ENCODE measurements at regions not wholly inside any gene's neighbourhood (a gene's known extent, or its start where the extent isn't known, plus 50 kb on each side); places are given as distances from the start of the nearest gene placed in this dataset.

DNA sequence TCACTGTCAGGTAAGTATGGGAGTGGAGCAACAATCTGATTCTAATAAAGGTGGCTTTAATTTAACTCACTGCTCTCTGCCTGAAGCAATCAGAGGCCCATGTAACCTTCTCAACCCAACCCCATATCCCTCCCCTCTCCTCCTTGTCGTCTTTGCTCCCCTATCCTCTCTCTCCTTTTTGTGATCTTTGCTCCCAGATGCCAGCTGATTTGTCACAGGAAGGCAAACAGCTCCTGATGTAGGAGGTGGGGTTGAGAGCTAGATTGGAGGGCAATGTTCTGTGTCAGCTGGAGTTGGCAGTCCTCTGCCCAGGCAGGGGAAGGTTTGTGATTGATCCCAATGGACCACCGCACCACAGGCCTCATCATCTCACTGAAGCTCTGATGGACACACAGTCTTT lies 101.4 kb upstream of the PIK3CG start:
- TF ChIP-seq, protein P1, sequence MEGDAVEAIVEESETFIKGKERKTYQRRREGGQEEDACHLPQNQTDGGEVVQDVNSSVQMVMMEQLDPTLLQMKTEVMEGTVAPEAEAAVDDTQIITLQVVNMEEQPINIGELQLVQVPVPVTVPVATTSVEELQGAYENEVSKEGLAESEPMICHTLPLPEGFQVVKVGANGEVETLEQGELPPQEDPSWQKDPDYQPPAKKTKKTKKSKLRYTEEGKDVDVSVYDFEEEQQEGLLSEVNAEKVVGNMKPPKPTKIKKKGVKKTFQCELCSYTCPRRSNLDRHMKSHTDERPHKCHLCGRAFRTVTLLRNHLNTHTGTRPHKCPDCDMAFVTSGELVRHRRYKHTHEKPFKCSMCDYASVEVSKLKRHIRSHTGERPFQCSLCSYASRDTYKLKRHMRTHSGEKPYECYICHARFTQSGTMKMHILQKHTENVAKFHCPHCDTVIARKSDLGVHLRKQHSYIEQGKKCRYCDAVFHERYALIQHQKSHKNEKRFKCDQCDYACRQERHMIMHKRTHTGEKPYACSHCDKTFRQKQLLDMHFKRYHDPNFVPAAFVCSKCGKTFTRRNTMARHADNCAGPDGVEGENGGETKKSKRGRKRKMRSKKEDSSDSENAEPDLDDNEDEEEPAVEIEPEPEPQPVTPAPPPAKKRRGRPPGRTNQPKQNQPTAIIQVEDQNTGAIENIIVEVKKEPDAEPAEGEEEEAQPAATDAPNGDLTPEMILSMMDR (IDR thresholded peaks at IDR 0.05; ENCODE audit: low read length, missing control alignments), result no peak
- no peak overlapping the region for H3K4me3 ChIP-seq (replicated peaks; ENCODE audit: low read depth, low read length)
- DNase-seq (ENCODE audit: low read depth), result no peak

DNA sequence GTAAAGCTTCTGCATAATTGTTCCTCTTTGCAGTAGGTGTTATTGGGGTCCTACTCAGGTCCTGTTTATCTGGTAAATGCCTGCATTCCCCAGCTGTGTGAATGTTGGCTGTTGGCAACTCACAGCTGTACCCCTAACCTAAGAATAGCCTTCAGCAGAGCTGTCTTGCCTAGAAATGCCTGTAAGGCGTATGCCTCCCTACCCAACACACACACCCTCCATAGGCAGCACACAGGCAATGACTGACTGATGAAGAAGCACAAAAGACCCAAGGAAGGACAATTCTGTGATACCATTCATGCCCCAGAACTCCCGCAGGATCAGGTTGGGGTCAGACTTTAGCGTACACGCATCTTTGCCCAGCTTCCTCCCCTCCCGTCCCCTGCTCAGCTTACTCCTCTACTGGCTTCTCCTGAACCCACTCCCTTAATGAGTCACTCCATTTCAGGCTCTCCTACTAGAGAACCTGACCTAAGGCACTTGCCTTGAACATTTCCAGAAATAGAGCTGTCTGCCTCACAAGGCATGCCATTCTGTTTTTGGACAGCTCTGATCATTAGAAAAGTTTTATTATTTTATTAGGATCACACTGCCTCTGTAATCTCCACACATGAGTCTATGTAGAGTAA lies 99.2 kb upstream of the PIK3CG start:
- TF ChIP-seq, protein P1 (IDR thresholded peaks at IDR 0.05; ENCODE audit: low read length, missing control alignments), result no peak
- DNase-seq (ENCODE audit: low read depth), result no peak
- H3K4me3 ChIP-seq (replicated peaks; ENCODE audit: low read depth, low read length), result no peak overlapping the region

DNA sequence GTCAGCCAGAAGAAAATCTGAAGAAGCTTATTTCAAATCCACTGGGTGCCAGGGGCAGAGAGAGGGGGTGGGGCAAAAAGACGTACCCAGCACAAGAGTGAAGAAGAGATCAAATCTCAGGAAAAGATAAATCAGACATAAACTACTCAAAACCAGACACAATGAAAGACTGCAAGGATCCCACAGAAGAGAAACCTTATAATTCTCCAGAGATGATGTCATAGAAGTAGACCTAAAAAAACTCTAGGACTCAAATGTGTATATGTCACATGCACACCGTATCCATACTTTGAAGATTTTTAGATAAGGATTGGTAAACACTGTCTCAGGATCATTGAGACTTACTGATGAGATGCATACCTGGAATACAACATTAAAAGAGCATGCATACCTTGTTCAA lies 98.5 kb upstream of the PIK3CG start:
- DNase-seq (ENCODE audit: low read depth), result no peak
- TF ChIP-seq, protein P1 (IDR thresholded peaks at IDR 0.05; ENCODE audit: low read length, missing control alignments), result no peak
- H3K4me3 ChIP-seq (replicated peaks; ENCODE audit: low read depth, low read length), result no peak overlapping the region

DNA sequence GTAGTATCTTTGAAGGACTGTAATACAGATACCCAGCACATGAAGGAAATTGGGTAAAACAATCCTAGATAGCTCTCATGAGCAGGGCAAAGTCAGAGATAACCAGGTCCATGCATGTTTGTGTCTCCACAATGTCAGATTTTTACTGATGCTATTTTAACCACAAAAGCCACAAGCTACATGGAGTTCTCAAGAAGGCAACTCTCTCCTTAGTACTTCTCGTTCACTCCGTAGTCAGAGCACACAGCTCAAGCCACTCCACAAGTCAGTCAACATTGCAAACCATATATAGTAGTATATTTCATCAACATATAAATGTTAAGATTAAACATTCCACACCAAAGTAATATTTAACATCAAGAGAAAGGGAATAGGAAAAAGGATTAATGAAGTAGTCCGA lies 98.0 kb upstream of the PIK3CG start:
- no peak for DNase-seq (ENCODE audit: low read depth)
- no peak overlapping the region for H3K4me3 ChIP-seq (replicated peaks; ENCODE audit: low read depth, low read length)
- TF ChIP-seq, protein P1 (IDR thresholded peaks at IDR 0.05; ENCODE audit: low read length, missing control alignments), result no peak

DNA sequence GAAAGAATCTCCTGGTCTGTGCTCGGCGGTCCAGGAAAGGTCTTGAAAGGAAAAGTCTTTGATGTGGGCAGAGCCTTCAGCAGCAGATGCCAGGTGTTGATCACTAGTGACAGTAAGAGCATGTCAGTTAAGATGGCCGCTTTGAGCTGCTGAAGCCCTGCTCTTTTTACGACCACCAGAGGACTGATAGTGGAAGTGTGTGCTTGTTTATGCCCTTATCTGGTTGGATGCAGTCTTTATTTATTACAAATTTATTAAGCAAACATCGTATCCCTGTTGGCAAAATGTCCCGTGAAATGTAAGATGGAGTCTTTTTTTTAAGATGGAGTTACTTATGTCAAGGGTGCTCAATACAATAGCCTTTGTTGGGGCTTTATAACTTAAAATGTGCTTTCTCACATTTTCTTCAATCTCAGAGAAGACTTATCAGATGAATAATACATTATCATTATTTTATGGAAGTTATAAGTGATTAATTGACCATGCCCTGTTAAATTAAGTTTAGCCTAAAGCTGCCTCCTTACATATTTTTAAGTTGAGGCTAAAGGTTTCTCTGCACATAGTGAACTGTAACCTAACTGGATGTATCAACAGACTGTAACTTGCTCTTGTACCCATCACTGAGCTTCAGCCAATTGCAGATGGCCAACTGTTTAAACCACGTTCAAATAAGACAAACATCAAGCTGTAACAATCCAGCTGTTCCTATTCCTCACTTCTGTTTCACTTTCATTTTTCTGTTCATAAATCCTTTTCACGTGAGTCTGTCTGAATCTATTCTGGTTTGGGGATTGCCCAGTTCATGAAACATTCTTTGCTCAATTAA lies 97.4 kb upstream of the PIK3CG start:
- DNase-seq (ENCODE audit: low read depth), result peak; percentile 37
- H3K4me3 ChIP-seq (replicated peaks; ENCODE audit: low read depth, low read length), result no peak overlapping the region
- TF ChIP-seq, protein P1 (IDR thresholded peaks at IDR 0.05; ENCODE audit: low read length, missing control alignments), result no peak

DNA sequence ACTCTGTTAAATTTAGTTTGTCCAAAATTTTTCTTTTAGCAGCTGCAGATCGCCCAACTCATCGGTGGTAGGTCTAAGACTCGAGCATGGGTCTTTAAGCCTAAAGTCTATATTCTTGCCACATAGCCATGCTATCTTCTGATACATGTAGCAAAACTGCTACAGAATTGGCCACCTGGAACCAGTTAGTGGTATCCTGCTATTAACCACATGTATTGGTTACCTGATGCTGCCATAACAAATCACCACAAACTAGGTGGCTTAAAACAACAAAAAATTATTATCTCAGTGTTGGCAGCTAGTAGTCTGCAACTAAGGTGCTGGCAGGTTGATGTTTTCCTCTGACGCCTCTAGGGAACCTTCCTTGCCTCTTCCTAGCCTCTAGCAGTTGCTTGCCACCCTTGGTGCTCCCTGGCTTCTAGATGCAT lies 96.7 kb upstream of the PIK3CG start:
- no peak overlapping the region for H3K4me3 ChIP-seq (replicated peaks; ENCODE audit: low read depth, low read length)
- no peak for DNase-seq (ENCODE audit: low read depth)
- TF ChIP-seq, protein P1 (IDR thresholded peaks at IDR 0.05; ENCODE audit: low read length, missing control alignments), result no peak
